K562 (cell line): ENCODE measurements at regions not wholly inside any gene's neighbourhood (a gene's known extent, or its start where the extent isn't known, plus 50 kb on each side); places are given as distances from the start of the nearest gene placed in this dataset.

Experiments used
- ATAC-seq: fragments of 200-7000 bp; cut with Tn5 transposase; 3 replicates; pipeline ENCODE4 v1.9.1; 2020; ENCODE audit warnings: moderate library complexity
- BruUV-seq: library from RNA; stranded (reverse); fragments of 400-500 nt; replicated peaks from 2 replicates; lab custom pipeline; 2021; lab: Mats Ljungman, UMichigan
- CTCF ChIA-PET: fragments of 300-600 bp; formaldehyde crosslinking; extraction: SDS; loops from one replicate; lab custom pipeline; 2021; ENCODE audit warnings: low intra/inter-chr PET ratio; lab: Yijun Ruan, JAX
- POLR2A ChIA-PET: fragments of 300-600, 350-650 bp; sonication (Branson Sonifier 250); formaldehyde crosslinking; extraction: SDS; loops from one replicate; lab custom pipeline; 2021; ENCODE audit warnings: antibody characterized with exemption, inconsistent platforms; lab: Yijun Ruan, JAX
- DNase-seq, 4 experiments: peaks; one replicate each; pipeline versions ENCODE4 v3.0.0 to v3.0.0-alpha.2; 2011 to 2018; ENCODE audit warnings: low spot score in 3 of 4, mixed read lengths in 3 of 4; ENCODE audit errors: extremely low read depth in 1 of 4
- FAIRE-seq: peaks from 2 replicates; lab custom pipeline; 2011; peaks lifted over from hg19 to GRCh38; lab: Jason Lieb, UNC
- H2AFZ ChIP-seq: 2 replicates; pipeline ENCODE4 v1.6.0; 2011; ENCODE audit warnings: low read depth, low read length, control low read depth, inconsistent platforms
- H3K27ac ChIP-seq: fragments of 200-600 bp; 3 replicates; pipeline ENCODE4 v1.8.0; 2011; ENCODE audit warnings: low read depth, mild to moderate bottlenecking, control low read depth, inconsistent platforms, low read length, moderate library complexity, mixed read lengths; ENCODE audit errors: extremely low read depth
- H3K27me3 ChIP-seq, 2 experiments: fragments of 300-600 bp in 1 of 2; 2 replicates in 1 of 2; 3 replicates in 1 of 2; pipeline versions ENCODE4 v1.6.0 to v1.8.0; 2011; ENCODE audit warnings: inconsistent platforms in 2 of 2, low read length in 2 of 2, mild to moderate bottlenecking in 1 of 2, mixed read lengths in 1 of 2, moderate library complexity in 1 of 2; ENCODE audit not compliant: control insufficient read depth in 2 of 2, insufficient read depth in 2 of 2
- H3K36me3 ChIP-seq: fragments of 300-600 bp; 3 replicates; pipeline ENCODE4 v1.8.0; 2011; ENCODE audit warnings: mild to moderate bottlenecking, low read length, inconsistent platforms; ENCODE audit not compliant: control insufficient read depth, insufficient read depth
- H3K4me1 ChIP-seq, 2 experiments: fragments of 200-600 bp in 1 of 2; replicated peaks in 1 of 2; 2 replicates in 1 of 2; 3 replicates in 1 of 2; pipeline versions ENCODE4 v1.5.1 to v1.8.0; 2011; ENCODE audit warnings: inconsistent platforms in 2 of 2, low read length in 2 of 2, mild to moderate bottlenecking in 1 of 2, mixed read lengths in 1 of 2, moderate library complexity in 1 of 2; ENCODE audit not compliant: control insufficient read depth in 2 of 2, insufficient read depth in 2 of 2
- H3K4me2 ChIP-seq: 2 replicates; pipeline ENCODE4 v1.6.1; 2011; ENCODE audit warnings: low read length, control low read depth, inconsistent platforms, mixed read lengths; ENCODE audit not compliant: insufficient read depth
- H3K4me3 ChIP-seq: fragments of 200-600 bp; sonication (generic), shearing (Covaris generic); 2 replicates; pipeline ENCODE4 v1.5.1; 2016; ENCODE audit warnings: control low read depth, inconsistent platforms
- H3K79me2 ChIP-seq: fragments of 200-600 bp; 3 replicates; pipeline ENCODE4 v1.8.0; 2011; ENCODE audit warnings: low read length, inconsistent platforms; ENCODE audit not compliant: control insufficient read depth, insufficient read depth
- H3K9ac ChIP-seq, 2 experiments: 2 replicates each; pipeline versions ENCODE4 v1.6.0 to v1.6.1; 2011; ENCODE audit warnings: low read depth in 2 of 2, low read length in 2 of 2, control low read depth in 1 of 2, inconsistent platforms in 1 of 2, mild to moderate bottlenecking in 1 of 2, mixed read lengths in 1 of 2; ENCODE audit not compliant: insufficient read depth in 1 of 2
- H3K9me1 ChIP-seq: one replicate; pipeline ENCODE4 v1.6.0; 2011; ENCODE audit warnings: inconsistent platforms, mild to moderate bottlenecking, low read length, moderate library complexity; ENCODE audit not compliant: control insufficient read depth, insufficient read depth
- H3K9me3 ChIP-seq: replicated peaks from 2 replicates; pipeline ENCODE4 v1.5.1; 2011; ENCODE audit warnings: low read depth, low read length, inconsistent platforms; ENCODE audit not compliant: control insufficient read depth, insufficient read depth
- H4K20me1 ChIP-seq: replicated peaks from 2 replicates; pipeline ENCODE4 v1.6.1; 2011; ENCODE audit warnings: low read length, inconsistent platforms, mixed read lengths; ENCODE audit not compliant: control insufficient read depth, insufficient read depth
- CXXC5 ChIP-seq: fragments of 250-450 bp; sonication (Bioruptor Pico); IDR thresholded peaks from 2 replicates; pipeline ENCODE4 v1.8.0; 2022; ENCODE audit warnings: inconsistent platforms, mild to moderate bottlenecking, moderate library complexity
- DMBX1 ChIP-seq: fragments of 250-450 bp; sonication (Bioruptor Pico); IDR thresholded peaks from 2 replicates; pipeline ENCODE4 v1.8.0; 2022; ENCODE audit warnings: inconsistent platforms, mild to moderate bottlenecking, moderate library complexity, borderline replicate concordance
- EHMT2 ChIP-seq: fragments of 450-650 bp; IDR thresholded peaks from 2 replicates; pipeline ENCODE4 v1.6.1; 2018; ENCODE audit warnings: antibody characterized with exemption
- GTF2F1 ChIP-seq: IDR thresholded peaks from 2 replicates; pipeline ENCODE4 v1.6.1; 2011; ENCODE audit warnings: low read depth, low read length, improper control_type of control experiment
- HDAC2 ChIP-seq: fragments of 450-650 bp; IDR thresholded peaks from 2 replicates; pipeline ENCODE4 v1.6.1; 2016; ENCODE audit warnings: mild to moderate bottlenecking
- HIVEP1 ChIP-seq: fragments of 250-450 bp; sonication (Bioruptor Pico); IDR thresholded peaks from 2 replicates; pipeline ENCODE4 v1.4.0; 2020; ENCODE audit warnings: mild to moderate bottlenecking
- HNRNPLL ChIP-seq: fragments of 200-400 bp; formaldehyde crosslinking; IDR thresholded peaks from 2 replicates; pipeline ENCODE4 v1.6.1; 2017; ENCODE audit warnings: low read length, low read depth, mild to moderate bottlenecking; ENCODE audit not compliant: poor library complexity, severe bottlenecking
- NCOA6 ChIP-seq: fragments of 450-650 bp; IDR thresholded peaks from 2 replicates; pipeline ENCODE4 v1.6.1; 2017; ENCODE audit warnings: mild to moderate bottlenecking
- NFRKB ChIP-seq: fragments of 450-650 bp; IDR thresholded peaks from 2 replicates; pipeline ENCODE4 v1.6.1; 2016; ENCODE audit warnings: low read depth
- SMAD4 ChIP-seq: fragments of 250-450 bp; sonication (Bioruptor Pico); conservative IDR thresholded peaks from 2 replicates; pipeline ENCODE4 v1.8.0; 2021; ENCODE audit warnings: inconsistent platforms, mild to moderate bottlenecking, moderate library complexity
- TBP ChIP-seq: optimal IDR thresholded peaks from 2 replicates; pipeline ENCODE3; 2011; ENCODE audit warnings: low read depth, low read length, improper control_type of control experiment
- TCFL5 ChIP-seq: fragments of 250-450 bp; sonication (Bioruptor Pico); conservative IDR thresholded peaks from 2 replicates; pipeline ENCODE4 v1.6.1; 2021; ENCODE audit warnings: mild to moderate bottlenecking, moderate library complexity, matching md5 sums
- ZNF780A ChIP-seq: fragments of 250-450 bp; sonication (Bioruptor Pico); IDR thresholded peaks from 2 replicates; pipeline ENCODE4 v1.5.0; 2021; ENCODE audit warnings: mild to moderate bottlenecking
- WGBS: fragments of 100-300 bp; shearing (Covaris generic); methylation state at CpG from one replicate; pipeline ENCODE4 v1.1.6; 2016; ENCODE audit warnings: low coverage, mixed read lengths; ENCODE audit not compliant: insufficient coverage; ENCODE audit errors: missing lambda C conversion rate; 5-methylcytosine and 5-hydroxymethylcytosine counted together
- in situ Hi-C: fragments of 300-500 bp; cut with MboI; formaldehyde crosslinking; loops from 4 replicates; pipeline ENCODE4 v1.15.0; 2018; ENCODE audit warnings: inconsistent platforms, mixed read lengths
- intact Hi-C: fragments of 100-400 bp; cut with micrococcal nuclease; formaldehyde crosslinking; loops from 2 replicates; pipeline ENCODE4 v1.14.2; 2022
- TF ChIP-seq, protein P1 (sequence below): sonication (generic); formaldehyde crosslinking; IDR thresholded peaks from 2 replicates; pipeline ENCODE4 v1.9.0; 2022; ENCODE audit warnings: mild to moderate bottlenecking, missing genetic modification reagents
- TF ChIP-seq, protein P2 (sequence below): fragments of 450-650 bp; formaldehyde crosslinking; IDR thresholded peaks from 2 replicates; pipeline ENCODE4 v1.4.0; 2020; ENCODE audit warnings: mild to moderate bottlenecking, mixed read lengths
- TF ChIP-seq, protein P3 (sequence below): fragments of 200-800 bp; sonication (Bioruptor generic); IDR thresholded peaks from 2 replicates; pipeline ENCODE4 v1.6.1; 2017; ENCODE audit warnings: missing genetic modification characterization, missing compliant biosample characterization

DNA sequence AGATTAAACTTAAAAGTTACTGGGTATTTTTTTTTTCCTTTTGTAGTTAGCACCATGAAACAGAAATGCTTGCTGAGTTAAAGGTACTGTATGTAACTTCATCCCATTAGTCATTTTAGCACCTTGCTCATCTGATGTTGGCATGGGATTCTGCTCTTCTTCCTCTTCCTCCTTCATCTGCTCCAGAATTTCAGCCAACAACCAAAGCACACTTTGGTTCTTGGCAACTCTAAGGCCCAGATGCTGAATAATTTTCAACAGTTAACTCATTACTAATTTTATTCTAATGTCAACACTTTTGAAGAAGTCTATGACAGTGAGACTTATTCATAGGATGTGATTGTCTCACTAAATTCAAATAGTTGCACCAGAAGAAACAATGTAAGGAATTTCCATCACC lies 359.2 kb downstream of the KCTD12 start:
- ATAC-seq (no peak), DNase-seq (no peak)

DNA sequence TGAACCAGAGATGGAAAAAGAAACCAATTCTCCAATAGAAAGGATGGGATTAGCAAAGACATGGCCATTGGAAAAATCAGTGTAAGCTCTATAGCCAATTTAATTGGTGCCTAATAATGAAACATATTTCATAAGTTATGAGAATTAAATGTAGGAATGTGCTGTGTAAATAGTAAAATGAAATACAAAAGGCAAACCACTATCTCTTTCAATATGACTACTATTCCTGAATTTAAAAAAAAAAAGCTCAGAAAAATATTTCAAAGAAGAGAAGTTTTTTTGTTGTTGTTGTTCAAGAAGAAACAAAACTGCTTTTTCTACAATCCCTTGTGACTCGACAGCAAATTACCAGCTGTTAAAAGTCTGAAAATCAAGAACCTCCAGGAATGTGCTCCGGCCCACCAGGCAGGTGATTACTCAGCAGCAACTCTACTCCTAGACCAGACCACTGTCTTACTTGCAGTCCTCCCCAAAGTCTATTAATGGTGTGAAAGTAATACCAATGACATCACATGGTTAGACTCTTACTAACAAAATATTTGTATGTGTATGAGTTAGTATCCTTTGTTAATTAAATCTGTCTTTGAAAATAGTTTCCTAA lies 362.4 kb downstream of the KCTD12 start:
- POLR2A ChIA-PET: no interaction called here
- DNase-seq: no peak
- Histone ChIP-seq H3K4me3 (no peak overlapping the region), H3K27me3 (no peaks in the 10 kb centered on the region), H3K9ac (no peak overlapping the region), H3K79me2 (no peaks in the 10 kb centered on the region), H3K36me3 (no peaks in the 10 kb centered on the region), H3K9me1 (no peaks in the 10 kb centered on the region), H3K4me2 (no peak overlapping the region), H3K27ac (no peak overlapping the region), H3K4me1 (no peaks in the 10 kb centered on the region), H2AFZ (no peak overlapping the region), H4K20me1 (no peaks in the 10 kb centered on the region), H3K9me3 (no peaks in the 10 kb centered on the region)
- FAIRE-seq: no peak
- CTCF ChIA-PET: no interaction called here
- BruUV-seq: no TSS peak
- ATAC-seq: no peak
- WGBS: 0% methylated on average over 2 of the region's 2 CpGs
- in situ Hi-C loops: no loop called here
- intact Hi-C loops: no loop called here
- TF ChIP-seq SMAD4 (CRISPR knock-in tag) (no peak), HIVEP1 (CRISPR knock-in tag) (no peak), GTF2F1 (no peak), ZNF780A (CRISPR knock-in tag) (no peak), EHMT2 (no peak), NFRKB (no peak), HNRNPLL (no peak)
- TF ChIP-seq, protein P1, sequence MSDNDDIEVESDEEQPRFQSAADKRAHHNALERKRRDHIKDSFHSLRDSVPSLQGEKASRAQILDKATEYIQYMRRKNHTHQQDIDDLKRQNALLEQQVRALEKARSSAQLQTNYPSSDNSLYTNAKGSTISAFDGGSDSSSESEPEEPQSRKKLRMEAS (CRISPR knock-in tag): no peak
- TF ChIP-seq, protein P2, sequence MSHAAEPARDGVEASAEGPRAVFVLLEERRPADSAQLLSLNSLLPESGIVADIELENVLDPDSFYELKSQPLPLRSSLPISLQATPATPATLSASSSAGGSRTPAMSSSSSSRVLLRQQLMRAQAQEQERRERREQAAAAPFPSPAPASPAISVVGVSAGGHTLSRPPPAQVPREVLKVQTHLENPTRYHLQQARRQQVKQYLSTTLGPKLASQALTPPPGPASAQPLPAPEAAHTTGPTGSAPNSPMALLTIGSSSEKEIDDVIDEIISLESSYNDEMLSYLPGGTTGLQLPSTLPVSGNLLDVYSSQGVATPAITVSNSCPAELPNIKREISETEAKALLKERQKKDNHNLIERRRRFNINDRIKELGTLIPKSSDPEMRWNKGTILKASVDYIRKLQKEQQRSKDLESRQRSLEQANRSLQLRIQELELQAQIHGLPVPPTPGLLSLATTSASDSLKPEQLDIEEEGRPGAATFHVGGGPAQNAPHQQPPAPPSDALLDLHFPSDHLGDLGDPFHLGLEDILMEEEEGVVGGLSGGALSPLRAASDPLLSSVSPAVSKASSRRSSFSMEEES (CRISPR knock-in tag): no peak

More for the DNA sequence above, 359.2 kb downstream of the KCTD12 start:
- Histone ChIP-seq H3K4me2 (no peak overlapping the region), H2AFZ (no peak overlapping the region), H3K9ac (no peak overlapping the region), H3K36me3 (no peaks in the 10 kb centered on the region), H3K9me1 (no peaks in the 10 kb centered on the region), H3K4me3 (no peak overlapping the region), H3K9me3 (no peaks in the 10 kb centered on the region), H3K27ac (no peak overlapping the region), H3K27me3 (no peaks in the 10 kb centered on the region), H4K20me1 (no peaks in the 10 kb centered on the region), H3K4me1 (no peaks in the 10 kb centered on the region), H3K79me2 (no peaks in the 10 kb centered on the region)
- BruUV-seq: no TSS peak
- intact Hi-C loops (no loop called here), in situ Hi-C loops (no loop called here)
- TF ChIP-seq TBP (no peak), TCFL5 (CRISPR knock-in tag) (no peak), NCOA6 (no peak), CXXC5 (CRISPR knock-in tag) (no peak), HDAC2 (no peak), DMBX1 (CRISPR knock-in tag) (no peak)
- TF ChIP-seq, protein P3, sequence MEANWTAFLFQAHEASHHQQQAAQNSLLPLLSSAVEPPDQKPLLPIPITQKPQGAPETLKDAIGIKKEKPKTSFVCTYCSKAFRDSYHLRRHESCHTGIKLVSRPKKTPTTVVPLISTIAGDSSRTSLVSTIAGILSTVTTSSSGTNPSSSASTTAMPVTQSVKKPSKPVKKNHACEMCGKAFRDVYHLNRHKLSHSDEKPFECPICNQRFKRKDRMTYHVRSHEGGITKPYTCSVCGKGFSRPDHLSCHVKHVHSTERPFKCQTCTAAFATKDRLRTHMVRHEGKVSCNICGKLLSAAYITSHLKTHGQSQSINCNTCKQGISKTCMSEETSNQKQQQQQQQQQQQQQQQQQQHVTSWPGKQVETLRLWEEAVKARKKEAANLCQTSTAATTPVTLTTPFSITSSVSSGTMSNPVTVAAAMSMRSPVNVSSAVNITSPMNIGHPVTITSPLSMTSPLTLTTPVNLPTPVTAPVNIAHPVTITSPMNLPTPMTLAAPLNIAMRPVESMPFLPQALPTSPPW (CRISPR knock-in tag): no peak
- no peak for FAIRE-seq
- ChIA-PET POLR2A (no interaction called here), CTCF (no interaction called here)
